SU-DHL-6 (cell line): ENCODE measurements at regions not wholly inside any gene's neighbourhood (a gene's known extent, or its start where the extent isn't known, plus 50 kb on each side); places are given as distances from the start of the nearest gene placed in this dataset.

ENCODE experiments used
- EZH2phosphoT487 ChIP-seq: fragments of 200-600 bp; sonication (generic), shearing (Covaris generic); conservative IDR thresholded peaks from 2 replicates; pipeline ENCODE4 v1.6.1; 2018; ENCODE audit warnings: mild to moderate bottlenecking, antibody characterized with exemption, low read length, moderate library complexity, mixed read lengths
- TF ChIP-seq, protein P1 (sequence below): fragments of 200-600 bp; sonication (generic); IDR thresholded peaks from one replicate; pipeline ENCODE4 v1.5.1; 2017; ENCODE audit warnings: antibody characterized with exemption, mild to moderate bottlenecking, low read length, moderate library complexity; ENCODE audit not compliant: insufficient read depth, poor library complexity, severe bottlenecking

DNA sequence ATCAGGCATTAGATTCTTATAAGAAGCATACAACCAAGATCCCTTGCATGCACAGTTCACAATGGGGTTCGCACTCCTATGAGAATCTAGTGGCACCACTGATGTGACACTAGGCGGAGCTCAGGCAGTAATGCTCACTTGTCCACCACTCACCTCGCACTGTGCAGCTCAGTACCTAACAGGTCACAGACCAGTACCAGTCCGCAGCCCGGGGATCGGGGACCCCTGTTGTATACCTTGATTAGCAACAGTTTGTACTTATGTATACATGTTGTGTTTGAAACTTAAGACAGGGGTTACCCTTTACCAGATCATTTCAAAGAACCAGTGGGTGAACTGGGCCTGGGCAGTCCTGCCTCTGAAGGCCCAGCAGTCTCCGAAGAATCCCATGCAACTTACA, 103.7 kb downstream of the PMP22 start:
- TF ChIP-seq, protein P1, sequence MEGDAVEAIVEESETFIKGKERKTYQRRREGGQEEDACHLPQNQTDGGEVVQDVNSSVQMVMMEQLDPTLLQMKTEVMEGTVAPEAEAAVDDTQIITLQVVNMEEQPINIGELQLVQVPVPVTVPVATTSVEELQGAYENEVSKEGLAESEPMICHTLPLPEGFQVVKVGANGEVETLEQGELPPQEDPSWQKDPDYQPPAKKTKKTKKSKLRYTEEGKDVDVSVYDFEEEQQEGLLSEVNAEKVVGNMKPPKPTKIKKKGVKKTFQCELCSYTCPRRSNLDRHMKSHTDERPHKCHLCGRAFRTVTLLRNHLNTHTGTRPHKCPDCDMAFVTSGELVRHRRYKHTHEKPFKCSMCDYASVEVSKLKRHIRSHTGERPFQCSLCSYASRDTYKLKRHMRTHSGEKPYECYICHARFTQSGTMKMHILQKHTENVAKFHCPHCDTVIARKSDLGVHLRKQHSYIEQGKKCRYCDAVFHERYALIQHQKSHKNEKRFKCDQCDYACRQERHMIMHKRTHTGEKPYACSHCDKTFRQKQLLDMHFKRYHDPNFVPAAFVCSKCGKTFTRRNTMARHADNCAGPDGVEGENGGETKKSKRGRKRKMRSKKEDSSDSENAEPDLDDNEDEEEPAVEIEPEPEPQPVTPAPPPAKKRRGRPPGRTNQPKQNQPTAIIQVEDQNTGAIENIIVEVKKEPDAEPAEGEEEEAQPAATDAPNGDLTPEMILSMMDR: no peak
- no peak for TF ChIP-seq EZH2phosphoT487
